ENCODE measurements at regions not wholly inside any gene's neighbourhood (a gene's known extent, or its start where the extent isn't known, plus 50 kb on each side); places are given as distances from the start of the nearest gene placed in this dataset.

DNA sequence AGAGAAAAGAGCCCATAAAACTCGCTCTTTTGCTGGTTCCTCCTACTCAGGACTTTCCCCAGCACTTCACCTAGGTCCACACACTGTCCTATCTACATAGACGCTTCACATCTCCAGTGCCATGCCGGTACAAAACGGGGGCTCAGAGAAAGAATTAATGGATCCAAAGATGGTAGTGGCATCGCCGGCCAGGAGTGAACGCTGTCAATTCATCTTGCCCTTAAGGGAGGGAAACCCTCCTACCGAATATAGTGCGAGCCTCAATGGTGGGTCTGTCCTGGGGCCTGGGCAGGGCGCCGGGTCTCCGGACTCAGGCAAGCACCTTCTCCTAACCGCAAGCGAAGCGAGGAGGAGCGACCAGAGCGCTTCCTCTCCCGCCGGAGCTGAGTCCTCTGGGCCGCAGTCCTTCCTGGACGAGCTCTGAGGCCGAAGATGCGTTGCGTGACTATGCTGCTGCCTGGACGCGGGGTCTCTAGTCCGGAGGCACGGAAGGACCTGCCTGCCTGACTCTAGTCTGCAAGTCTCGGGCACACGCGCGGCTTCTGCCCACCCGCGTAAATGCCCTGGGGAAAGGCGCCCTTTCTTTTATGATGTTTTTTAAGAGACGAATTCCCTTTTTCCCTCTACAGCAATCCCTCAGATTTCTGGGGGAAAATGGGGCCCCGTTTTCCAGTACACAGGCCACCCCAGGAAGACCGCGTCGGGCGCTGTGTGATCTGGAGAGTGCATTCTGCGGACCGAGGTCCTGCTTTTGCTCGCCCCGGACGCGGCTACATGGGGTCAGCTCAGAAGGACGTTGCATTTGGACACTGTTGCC lies 100.1 kb upstream of the PRDM1 start:
- Histone ChIP-seq H2AFZ (ENCODE audit: insufficient read depth, low read depth, low read length, poor library complexity, severe bottlenecking) (peak overlapping the region; percentile 41), H3K4me1 (ENCODE audit: control insufficient read depth in 2 of 2, insufficient read depth in 2 of 2, low read length in 2 of 2) (peaks cover 21 to 23% of the 10 kb centered on the region in 2 donors), H3K27ac (ENCODE audit: low read length in 2 of 2) (no peak overlapping the region), H3K79me2 (ENCODE audit: control insufficient read depth, insufficient read depth, low read length) (no peaks in the 10 kb centered on the region), H3K4me2 (replicated peaks; ENCODE audit: low read depth, low read length, poor library complexity, severe bottlenecking) (peak overlapping the region; percentile 71), H3K9ac (ENCODE audit: low read length) (no peak overlapping the region), H3K9me3 (ENCODE audit: control extremely low read depth in 1 of 3, control insufficient read depth in 2 of 3, insufficient read depth in 1 of 3, low read length in 2 of 3) (peaks cover 0 to 25% (median 0%) of the 10 kb centered on the region in 3 donors), H3K27me3 (replicated peaks in 1 of 4; ENCODE audit: control extremely low read depth in 1 of 4, control insufficient read depth in 3 of 4, insufficient read depth in 4 of 4, low read length in 3 of 4) (peaks cover 0 to 56% (median 38%) of the 10 kb centered on the region in 4 experiments), H3K4me3 (ENCODE audit: control extremely low read depth in 1 of 5, extremely low read depth in 1 of 5, insufficient read depth in 1 of 5, low read depth in 2 of 5, low read length in 4 of 5) (peak overlapping the region in 3 of 5 experiments; percentile 16 to 35 (median 31)), H3K36me3 (replicated peaks in 1 of 2; ENCODE audit: control extremely low read depth in 1 of 2, control insufficient read depth in 1 of 2, extremely low read depth in 1 of 2, insufficient read depth in 2 of 2, low read length in 1 of 2) (no peaks in the 10 kb centered on the region), H4K20me1 (ENCODE audit: control insufficient read depth, insufficient read depth, low read length, poor library complexity, severe bottlenecking) (no peaks in the 10 kb centered on the region)
- DNase-seq (peak; percentile 46), ATAC-seq (ENCODE audit: low read depth) (peak; percentile 28)
- no peaks in the 10 kb centered on the region for H3K9me3 Mint-ChIP-seq (ENCODE audit: insufficient read depth)
- 15% methylated on average over 43 of the region's 48 CpGs for WGBS (ENCODE audit: insufficient coverage)
- H3K27ac Mint-ChIP-seq = no peak overlapping the region
- peaks cover 68% of the 10 kb centered on the region for H3K27me3 Mint-ChIP-seq
- TF ChIP-seq, protein P1, sequence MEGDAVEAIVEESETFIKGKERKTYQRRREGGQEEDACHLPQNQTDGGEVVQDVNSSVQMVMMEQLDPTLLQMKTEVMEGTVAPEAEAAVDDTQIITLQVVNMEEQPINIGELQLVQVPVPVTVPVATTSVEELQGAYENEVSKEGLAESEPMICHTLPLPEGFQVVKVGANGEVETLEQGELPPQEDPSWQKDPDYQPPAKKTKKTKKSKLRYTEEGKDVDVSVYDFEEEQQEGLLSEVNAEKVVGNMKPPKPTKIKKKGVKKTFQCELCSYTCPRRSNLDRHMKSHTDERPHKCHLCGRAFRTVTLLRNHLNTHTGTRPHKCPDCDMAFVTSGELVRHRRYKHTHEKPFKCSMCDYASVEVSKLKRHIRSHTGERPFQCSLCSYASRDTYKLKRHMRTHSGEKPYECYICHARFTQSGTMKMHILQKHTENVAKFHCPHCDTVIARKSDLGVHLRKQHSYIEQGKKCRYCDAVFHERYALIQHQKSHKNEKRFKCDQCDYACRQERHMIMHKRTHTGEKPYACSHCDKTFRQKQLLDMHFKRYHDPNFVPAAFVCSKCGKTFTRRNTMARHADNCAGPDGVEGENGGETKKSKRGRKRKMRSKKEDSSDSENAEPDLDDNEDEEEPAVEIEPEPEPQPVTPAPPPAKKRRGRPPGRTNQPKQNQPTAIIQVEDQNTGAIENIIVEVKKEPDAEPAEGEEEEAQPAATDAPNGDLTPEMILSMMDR (IDR thresholded peaks at IDR 0.05) = no peak
- no peak for TF ChIP-seq EZH2 (IDR thresholded peaks at IDR 0.05; ENCODE audit: borderline replicate concordance, insufficient read depth, low read depth, low read length, poor library complexity, severe bottlenecking)
- ChIA-PET CTCF (interaction anchor here (0.6 kb wide), 1 partner anchor 1154 kb away, joined by 3 read pairs; no protein-coding TSS in a partner anchor), POLR2A (no interaction called here)
- intact Hi-C loops (cut with micrococcal nuclease) = no loop called here
- peak overlapping the region; percentile 23 for H3K4me3 Mint-ChIP-seq
- peaks cover 14% of the 10 kb centered on the region for H3K4me1 Mint-ChIP-seq
